ENCODE measurements at regions not wholly inside any gene's neighbourhood (a gene's known extent, or its start where the extent isn't known, plus 50 kb on each side); places are given as distances from the start of the nearest gene placed in this dataset.
"Not testable (repeated sequence)": the region's sequence is repeated elsewhere in the genome, so short reads cannot be mapped to it uniquely, and the experiment has no call there.

DNA sequence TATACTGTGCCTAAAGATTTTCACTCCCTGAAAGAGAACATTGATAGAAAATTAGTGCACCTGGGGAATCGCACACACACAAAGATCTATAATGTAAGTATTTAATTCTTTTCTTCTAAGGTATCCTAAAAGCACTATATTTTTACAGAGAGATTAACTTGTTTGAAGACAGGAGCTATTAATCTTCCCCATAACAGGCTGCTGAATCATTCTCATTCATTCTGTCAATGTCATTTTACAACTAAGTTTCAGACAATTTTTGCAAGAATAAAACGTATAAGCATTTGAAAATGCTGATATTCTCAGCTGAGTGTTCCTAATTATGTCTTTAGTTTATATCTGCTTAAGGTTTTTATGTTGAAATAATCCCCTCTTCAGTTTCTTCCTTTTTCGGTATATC, 776.7 kb downstream of the NXPH1 start:
- no peak for DNase-seq (ENCODE audit: low read depth in 3 of 3)

DNA sequence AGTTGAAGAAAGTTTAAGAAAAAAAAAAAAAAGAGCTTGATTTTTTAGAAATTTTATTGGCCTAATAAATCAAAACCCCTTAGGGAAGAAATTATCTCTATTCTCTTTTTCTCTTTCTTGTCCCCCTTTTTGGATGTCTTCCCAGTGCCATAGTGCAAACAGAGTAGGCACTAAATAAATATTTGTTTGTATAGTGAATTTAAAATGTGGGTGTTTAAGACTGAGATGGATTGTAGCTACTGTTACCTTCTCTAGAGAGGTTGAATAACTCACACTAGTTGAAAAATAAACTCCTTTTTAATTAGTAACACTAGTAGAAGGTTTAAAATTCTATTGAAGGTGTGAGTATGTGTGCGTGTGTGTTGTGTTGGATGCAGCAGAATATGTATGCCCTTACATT, 783.8 kb downstream of the NXPH1 start:
- no peak for DNase-seq (ENCODE audit: low read depth in 3 of 3)

DNA sequence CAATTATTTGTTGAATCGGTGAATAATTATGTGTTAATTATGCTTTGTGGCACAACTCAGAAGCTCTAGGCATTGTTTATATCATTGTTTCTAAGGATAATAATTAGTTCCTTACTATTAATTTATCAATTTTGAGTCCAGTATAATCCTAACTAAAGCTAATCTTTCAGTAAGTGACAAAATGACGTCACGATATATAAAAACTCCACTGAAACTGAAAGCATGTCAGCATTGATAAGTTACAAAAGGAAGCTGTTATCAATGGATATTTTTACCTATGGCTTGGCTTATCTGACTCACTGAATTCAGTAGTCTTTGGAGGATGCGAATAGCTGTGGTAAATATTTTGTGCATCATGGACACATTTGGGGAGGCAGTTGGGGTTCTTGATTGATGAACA, 793.1 kb downstream of the NXPH1 start:
- DNase-seq (ENCODE audit: low read depth in 3 of 3): no peak

DNA sequence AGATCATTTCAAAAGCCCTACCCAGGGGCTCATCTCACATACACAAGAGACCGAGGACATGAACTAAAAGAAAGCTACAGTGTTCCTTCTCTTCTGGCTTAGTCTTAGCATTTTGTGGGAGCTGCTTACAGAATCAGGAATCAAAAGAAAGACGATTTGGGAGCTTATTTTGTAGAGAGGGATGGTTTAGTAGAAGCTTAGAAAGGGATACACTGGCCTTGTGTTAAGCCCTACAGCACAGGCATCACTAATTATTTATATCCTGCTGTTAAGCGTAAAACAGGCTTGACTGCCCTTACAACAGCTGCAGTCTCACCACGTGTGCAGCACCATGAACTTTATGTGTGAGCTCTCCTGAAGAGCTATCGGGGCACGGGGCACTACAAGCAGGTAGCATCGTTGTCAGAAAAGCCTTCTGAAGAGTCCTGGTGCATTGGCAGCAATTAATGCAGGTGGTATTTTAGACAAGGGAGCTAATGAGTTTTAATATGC, 798.3 kb downstream of the NXPH1 start:
- DNase-seq (ENCODE audit: low read depth in 3 of 3): no peak

DNA sequence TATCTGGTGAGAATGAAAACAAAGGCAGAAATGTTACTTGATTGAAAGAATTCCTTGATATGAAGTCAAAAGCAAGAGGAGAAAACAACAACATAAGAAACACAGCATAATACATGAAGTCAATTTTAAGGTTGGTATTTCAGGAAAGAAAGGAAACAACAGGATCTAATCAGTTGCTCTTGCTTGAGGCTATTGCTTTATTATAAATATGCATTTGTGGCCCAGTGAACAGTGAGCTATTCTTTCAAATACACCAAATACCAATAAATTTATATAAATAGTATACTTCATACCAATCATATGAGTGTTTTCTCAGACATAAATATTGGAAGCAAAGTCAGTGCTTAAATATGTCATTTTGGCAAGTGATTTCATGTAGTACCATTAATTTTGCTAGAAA, 806.6 kb downstream of the NXPH1 start:
- no peak for DNase-seq (ENCODE audit: low read depth in 3 of 3)

DNA sequence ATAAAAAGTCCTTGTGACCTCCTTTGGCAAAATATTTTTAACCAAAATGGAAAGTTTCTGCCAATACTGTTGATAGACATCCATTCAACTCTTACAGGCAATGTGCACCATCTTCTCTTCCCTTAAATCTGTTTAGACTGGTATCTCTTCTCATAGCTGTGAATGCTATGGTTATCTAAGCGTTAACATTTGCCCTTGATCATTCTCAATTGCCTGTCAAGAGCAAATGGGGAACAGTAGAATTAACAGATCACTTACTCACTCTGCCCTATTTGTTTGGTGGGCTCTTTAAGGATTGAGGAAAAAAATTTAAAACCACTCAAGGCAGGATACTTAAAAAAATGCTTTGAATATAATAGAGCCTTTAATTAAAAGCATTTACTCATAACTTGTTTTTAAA, 808.4 kb downstream of the NXPH1 start:
- DNase-seq (ENCODE audit: low read depth in 3 of 3): no peak

DNA sequence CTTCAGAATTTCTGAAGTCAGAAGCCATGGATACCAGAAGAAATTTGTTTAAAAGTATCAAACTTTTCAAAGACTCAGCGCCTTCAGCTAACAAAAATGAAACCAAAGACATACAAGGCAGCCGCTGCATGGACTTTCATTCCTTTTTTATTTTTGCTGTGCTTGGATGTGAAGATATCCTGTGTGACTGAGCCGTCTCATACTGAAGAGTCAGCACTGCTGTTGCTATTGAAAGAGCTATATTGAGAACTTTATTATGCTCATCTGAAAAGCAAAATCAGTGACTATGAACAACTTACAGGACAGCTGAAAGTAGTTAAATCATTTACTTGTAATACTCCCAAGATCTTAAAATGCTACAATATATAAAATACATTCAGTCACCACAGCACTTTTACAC, 809.2 kb downstream of the NXPH1 start:
- no peak for DNase-seq (ENCODE audit: low read depth in 3 of 3)

DNA sequence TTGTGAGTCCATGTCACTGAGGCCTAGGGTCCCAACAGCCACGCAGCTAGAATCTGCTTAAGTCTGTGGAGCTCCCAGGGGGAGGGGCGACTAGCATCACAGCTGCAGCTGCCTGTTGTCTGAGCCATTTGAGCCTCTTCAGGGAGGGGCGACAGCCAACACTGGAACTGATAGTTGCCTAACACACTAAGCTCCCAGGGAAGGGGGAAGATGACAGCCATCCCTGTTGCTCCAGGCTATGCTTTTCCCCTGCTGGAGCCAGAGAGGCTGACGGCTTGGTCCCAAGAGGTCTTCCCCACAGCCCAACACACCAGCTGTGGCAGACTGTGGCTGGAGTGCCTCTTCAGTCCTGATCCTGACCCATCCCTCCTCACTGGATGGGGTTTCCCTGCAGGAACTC, 817.5 kb downstream of the NXPH1 start:
- no peak for DNase-seq (ENCODE audit: low read depth in 3 of 3)

DNA sequence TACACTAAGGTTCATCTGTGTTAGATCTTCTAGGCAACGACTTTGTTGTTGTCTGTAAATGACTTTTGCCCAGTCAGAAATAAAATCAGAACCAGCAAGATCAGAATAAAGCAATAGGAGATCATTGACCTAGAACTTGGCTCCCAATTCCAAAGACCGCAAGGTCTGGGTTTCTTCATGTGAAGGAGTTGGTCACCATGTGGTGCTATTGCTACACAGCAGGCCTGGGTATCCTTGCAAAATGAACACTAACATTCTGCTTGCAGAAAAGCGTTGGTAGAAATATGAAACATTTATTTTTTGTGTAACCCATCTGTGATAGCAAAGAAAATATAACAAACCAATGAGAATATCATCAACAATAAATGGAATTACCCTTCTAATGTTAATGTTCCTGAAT, 831.0 kb downstream of the NXPH1 start:
- no peak for DNase-seq (ENCODE audit: low read depth in 3 of 3)

DNA sequence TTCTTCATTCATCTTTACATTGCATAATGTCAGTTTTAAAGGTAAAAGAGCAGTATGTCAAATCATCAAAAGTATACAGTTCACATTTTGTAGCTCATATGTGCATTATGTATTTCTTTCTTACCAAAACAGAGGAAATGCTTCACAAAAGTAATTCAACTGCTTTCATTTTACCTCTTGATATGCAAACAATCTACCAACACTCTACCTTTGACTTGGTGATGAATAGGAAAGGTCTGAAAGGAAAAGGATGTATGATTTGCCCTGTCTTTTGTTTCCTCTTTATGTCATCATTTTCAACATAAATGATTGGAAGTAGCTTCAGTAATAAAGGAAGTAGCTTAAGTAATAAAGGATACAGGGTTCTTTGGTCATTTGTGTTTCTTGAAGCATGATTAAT, 846.7 kb downstream of the NXPH1 start:
- no peak for DNase-seq (ENCODE audit: low read depth in 3 of 3)

DNA sequence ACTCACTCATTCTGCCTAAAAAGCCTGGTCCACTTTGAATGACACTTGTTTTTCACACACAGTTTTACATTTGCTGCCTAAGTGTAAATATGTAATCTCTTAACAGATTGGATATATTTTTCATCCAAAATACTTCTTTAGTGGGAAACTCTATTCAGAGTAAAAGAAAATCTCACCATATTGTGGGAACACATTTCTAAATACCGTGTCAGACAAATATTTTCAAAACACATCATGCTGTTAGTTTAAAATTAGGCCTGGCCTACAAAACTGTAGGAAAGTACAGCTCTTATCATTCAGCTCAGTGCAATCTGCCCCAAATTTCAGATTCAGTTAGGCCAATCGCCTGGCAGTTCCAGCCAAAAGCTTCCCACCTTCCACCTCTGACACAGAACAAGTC, 849.8 kb downstream of the NXPH1 start:
- DNase-seq (ENCODE audit: low read depth in 3 of 3): no peak

DNA sequence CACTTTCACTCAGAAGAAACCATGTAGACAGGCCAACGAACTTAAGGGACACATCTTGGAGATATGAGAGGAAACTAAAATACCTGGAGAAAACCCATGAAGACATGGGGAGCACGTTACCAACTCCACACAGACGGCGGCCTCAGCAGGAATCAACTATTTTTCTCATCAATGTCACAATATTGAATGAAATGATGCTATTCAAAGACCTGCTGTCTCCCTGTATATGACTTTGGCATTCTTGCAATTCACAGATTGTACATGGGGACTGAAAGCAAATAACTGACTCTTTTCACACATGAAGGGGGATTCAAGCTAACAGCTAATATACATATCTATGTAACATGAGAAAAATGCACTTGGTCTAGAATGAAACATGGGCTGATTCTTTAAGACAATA, 869.0 kb downstream of the NXPH1 start:
- no peak for DNase-seq (ENCODE audit: low read depth in 3 of 3)

DNA sequence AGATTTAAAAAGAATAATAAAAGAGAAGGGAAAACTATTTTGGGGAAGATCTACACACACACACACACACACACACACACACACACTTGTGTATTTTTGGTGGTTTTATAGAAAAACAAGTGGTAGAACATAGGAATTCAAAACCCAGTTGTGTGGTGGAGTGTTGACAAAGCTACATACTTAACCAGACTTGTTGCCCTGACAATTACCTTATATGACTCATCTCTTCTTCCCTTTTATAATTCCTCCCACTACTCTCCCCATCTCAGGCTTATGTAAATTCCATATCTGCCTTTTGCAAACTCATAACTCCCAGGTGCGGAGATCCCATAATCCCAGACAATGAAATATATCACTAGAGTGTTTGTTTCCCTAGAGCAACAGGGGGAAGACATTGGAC, 873.7 kb downstream of the NXPH1 start:
- no peak for DNase-seq (ENCODE audit: low read depth in 3 of 3)

DNA sequence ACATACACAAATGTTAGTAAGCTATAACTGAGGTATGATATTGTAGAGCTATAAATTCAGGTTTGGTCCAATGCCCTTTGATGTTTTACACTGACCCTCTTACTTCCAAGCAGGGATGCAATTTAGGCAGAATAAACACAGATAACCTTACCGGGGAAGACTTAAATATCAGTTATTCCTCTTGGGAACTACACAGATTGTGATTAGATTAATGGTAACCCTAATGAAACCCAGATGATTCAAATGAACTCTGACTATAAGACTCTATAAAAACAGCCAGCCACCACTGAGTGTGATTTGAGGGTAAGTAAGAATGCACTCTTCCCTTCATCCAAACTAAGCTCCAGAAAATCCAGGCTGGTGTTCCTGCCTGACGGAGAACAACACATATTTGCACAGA, 891.1 kb downstream of the NXPH1 start:
- no peak for DNase-seq (ENCODE audit: low read depth in 3 of 3)

DNA sequence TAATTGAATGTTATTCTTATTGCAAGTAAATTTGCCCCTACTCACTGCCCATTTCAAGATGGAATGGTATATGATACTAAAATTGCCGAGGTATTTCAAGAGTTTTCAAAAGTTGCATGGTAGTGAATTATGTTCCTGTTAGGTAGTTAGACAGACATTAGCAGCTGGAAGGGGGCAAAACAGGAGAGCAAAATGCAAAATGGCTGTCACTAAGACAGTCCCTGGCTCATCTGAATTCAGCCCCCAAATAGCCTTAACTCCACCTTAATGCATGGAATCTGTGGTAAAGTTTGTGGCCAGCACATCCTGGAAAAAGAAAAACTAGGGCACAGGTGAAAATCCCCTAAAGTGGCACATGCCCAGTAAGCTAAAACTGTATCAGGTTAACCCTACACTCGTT, 894.9 kb downstream of the NXPH1 start:
- DNase-seq (ENCODE audit: low read depth in 3 of 3): no peak

DNA sequence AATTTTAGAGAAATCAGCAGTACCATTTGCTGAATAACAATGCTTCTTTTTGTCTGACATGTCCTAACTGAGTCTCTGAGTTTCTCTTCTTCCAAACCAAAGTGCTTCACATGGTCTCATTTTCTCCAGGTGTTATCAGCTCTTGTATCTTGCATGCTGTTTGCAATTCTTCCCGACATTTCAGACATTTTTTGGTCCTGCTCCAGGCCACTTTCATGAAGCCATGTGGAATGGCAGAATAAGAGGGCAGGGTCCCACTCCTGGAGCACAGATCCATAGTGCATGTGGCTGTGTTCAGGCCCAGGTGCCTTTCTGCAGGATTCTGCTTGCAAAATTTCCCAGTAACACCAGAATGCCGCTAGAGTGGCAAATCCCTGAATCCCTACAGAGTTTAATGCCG, 916.2 kb downstream of the NXPH1 start:
- no peak for DNase-seq (ENCODE audit: low read depth in 3 of 3)

DNA sequence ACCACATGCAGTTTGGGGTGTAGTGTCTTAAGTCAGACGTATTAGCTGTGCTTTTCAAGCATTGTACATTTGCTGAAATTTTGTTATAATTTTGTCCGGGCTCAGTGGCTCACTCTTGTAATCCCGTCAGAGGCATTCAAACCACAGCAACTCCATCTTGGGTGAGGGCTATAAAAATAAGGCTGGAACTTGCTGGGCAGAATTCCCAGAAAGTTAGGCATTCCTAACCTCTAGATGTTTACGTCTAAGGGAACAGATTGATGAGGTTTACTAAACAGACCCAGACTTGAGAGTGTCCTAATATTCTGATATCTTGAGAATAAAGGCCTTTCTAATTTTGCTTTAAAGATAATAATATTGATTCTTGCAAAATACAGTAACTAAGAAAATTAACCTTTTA, 957.8 kb downstream of the NXPH1 start:
- no peak for DNase-seq (ENCODE audit: low read depth in 3 of 3)

DNA sequence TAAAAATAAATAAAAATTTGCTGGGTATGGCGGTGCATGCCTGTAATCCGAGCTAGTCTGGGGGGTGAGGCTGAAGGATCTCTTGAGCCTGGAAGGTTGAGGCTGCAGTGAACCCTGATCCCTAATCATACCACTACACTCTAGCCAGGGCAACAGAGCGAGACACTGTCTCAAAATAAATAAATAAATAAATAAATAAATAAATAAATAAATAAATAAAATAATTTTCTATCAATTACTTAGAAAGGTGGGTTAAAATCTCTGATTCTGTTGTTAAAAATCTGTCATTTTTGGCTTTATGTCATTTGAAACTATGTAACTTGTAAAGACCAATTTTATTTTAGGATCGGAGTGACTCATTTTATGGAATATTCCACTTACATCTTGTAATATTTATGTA, 958.6 kb downstream of the NXPH1 start:
- no peak for DNase-seq (ENCODE audit: low read depth in 3 of 3)

DNA sequence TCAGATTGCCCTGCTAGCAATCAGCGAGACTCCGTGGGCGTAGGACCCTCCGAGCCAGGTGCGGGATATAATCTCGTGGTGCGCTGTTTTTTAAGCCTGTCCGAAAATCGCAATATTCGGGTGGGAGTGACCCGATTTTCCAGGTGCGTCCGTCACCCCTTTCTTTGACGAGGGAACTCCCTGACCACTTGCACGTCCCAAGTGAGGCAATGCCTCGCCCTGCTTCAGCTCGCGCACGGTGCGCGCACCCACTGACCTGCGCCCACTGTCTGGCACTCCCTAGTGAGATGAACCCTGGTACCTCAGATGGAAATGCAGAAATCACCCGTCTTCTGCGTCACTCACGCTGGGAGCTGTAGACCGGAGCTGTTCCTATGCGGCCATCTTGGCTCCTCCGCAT, 971.0 kb downstream of the NXPH1 start:
- not testable (repeated sequence) for DNase-seq (ENCODE audit: low read depth in 3 of 3)

DNA sequence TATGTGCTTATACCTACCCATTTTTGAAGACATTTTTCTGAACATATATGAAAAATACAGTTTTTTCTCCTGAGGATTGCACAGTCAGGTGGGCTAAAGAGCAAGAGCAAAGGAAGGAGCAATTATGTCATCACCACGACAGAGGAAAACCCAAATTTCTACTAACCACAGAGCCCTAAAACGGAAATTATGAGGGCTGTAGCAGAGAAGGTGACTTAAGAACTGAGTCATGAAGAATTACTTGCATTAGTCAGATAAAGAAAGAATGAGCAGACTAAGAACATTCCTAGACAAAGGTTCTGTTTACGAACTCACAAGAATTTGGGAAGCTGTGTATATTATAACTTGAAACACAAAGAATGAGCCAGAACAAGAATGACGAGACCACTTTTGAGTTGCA, 974.4 kb downstream of the NXPH1 start:
- no peak for DNase-seq (ENCODE audit: low read depth in 3 of 3)

DNA sequence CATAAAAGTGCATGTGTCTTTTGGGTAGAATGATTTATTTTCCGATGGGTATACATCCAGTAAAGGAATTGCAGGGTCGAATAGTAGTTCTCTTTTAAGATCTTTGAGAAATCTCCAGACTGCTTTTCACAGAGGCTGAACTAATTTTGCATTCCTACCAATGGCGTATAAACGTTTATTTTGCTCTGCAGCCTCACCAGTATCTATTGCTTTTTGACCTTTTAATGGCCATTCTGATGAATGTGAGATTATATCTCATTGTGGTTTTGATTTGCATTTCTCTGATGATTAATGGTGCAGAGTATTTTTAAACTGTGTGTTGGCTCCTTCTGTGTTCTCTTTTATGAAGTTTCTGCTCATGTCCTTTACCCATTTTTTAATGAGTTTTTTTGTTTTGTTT, 1020.1 kb downstream of the NXPH1 start:
- DNase-seq (ENCODE audit: low read depth in 3 of 3): no peak

DNA sequence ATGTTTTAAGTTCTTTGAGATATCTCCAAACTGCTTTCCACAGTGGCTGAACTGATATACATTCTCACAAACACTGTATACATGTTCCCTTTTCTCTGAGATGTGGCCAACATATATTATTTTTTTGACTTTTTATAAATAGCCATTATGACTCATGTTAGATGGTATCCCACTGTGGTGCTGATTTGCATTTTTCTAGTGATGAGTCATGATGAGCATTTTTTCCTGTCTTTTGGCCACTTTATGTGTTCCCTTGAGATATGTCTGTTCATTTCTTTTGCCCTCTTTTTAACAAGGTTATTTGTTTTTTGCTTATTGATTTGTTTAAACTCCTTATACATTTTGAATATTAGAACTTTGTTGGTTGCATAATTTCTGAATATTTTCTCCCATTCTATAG, 1055.1 kb downstream of the NXPH1 start:
- DNase-seq (ENCODE audit: low read depth in 3 of 3): no peak

DNA sequence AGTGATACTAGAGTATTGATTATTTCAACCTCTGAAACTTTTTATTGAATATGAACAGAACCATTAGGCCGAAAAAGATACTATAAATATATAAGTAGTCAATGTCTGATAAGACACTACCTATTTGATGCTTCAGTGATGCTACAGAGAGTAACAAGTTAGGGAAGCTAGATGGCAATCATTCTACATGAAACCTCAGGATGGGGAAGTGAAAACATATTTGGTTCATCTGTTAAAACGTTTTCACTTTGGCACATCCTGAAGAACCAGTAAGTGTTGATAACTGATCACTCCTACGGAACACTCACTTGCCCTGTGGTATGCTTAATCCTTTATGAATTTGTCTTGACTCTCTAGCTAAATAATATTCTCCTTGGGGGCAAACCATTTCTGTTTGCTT, 1064.9 kb downstream of the NXPH1 start:
- DNase-seq (ENCODE audit: low read depth in 3 of 3): no peak

DNA sequence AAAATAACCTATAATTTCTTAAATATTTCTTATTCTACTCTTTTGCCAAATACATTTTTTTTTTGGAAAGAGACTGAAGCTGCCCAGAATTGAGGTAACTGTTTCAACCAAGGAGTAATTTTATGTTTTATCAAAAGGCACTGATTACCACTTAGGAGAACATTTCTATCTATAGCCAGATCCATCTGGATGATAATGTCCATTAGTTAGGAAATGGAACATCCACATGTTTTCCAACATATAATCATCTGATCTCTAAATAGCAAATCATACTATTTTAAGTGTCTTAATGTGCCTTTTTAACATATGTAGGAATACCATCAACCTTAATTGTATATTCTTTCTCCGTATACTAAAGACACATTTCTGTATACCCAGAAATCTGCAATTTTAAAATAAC, 1068.9 kb downstream of the NXPH1 start:
- DNase-seq (ENCODE audit: low read depth in 3 of 3): no peak

DNA sequence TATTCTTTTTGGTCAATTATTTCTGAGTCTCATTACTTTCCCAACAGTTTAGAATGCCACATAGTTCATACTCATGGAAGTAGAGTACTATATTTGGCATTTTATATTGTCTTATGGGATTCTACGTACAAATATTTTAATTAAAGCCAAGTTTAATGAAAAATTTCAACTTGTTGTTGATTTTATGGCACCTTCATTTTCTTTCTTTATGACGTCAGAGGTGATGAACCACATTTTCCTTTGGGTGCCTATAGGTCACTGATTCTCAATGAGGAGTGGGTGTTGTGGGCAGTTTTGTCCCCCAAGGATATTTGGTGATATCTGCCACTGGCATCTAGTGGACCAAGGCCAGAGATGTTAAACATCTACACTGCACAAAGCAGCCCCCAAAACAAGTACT, 1071.3 kb downstream of the NXPH1 start:
- DNase-seq (ENCODE audit: low read depth in 3 of 3): no peak
